HUES48 (cell line): ENCODE measurements at regions not wholly inside any gene's neighbourhood (a gene's known extent, or its start where the extent isn't known, plus 50 kb on each side); places are given as distances from the start of the nearest gene placed in this dataset.

Source experiments
- H3K27ac ChIP-seq: one replicate; pipeline ENCODE4 v1.7.0; 2013; ENCODE audit warnings: low read depth, low read length, inconsistent platforms
- H3K27me3 ChIP-seq: 2 replicates; pipeline ENCODE4 v1.6.1; 2013; ENCODE audit warnings: mild to moderate bottlenecking, low read length; ENCODE audit not compliant: control insufficient read depth, insufficient read depth
- H3K36me3 ChIP-seq: 2 replicates; pipeline ENCODE4 v1.6.1; 2013; ENCODE audit warnings: low read length; ENCODE audit not compliant: control insufficient read depth, insufficient read depth
- H3K4me1 ChIP-seq: 2 replicates; pipeline ENCODE4 v1.6.1; 2013; ENCODE audit warnings: mild to moderate bottlenecking, low read length; ENCODE audit not compliant: control insufficient read depth, insufficient read depth
- H3K4me3 ChIP-seq: 2 replicates; pipeline ENCODE4 v1.5.1; 2013; ENCODE audit warnings: mild to moderate bottlenecking, low read depth, low read length
- H3K9ac ChIP-seq: 2 replicates; pipeline ENCODE4 v1.6.1; 2013; ENCODE audit warnings: mild to moderate bottlenecking, low read depth, low read length, moderate library complexity
- H3K9me3 ChIP-seq: 2 replicates; pipeline ENCODE4 v1.6.1; 2013; ENCODE audit warnings: low read length; ENCODE audit not compliant: control insufficient read depth, insufficient read depth

DNA sequence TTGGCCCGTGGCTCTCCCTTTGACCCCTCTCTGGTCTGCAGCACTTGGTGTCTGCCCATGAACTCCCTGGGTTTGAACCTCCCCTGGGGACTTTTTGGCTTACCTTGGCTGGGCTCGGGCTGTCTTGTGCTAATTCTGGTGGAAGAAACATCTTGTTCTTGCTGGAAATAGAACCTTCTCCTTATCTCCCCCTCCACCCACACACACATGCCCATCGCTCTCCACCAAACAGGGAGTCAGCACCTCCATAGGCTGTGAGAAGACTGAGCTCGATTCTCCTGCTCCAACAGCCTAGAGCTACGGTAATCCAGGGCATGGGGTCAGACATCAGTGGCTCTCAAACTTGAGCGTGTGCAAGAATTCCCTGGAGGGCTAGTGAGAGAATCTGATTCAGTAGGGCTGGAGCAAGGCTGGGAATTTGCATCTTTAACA, 114.4 kb upstream of the SLC22A23 start:
- H3K9me3 ChIP-seq: no peaks in the 10 kb centered on the region
- H3K27me3 ChIP-seq: no peaks in the 10 kb centered on the region

DNA sequence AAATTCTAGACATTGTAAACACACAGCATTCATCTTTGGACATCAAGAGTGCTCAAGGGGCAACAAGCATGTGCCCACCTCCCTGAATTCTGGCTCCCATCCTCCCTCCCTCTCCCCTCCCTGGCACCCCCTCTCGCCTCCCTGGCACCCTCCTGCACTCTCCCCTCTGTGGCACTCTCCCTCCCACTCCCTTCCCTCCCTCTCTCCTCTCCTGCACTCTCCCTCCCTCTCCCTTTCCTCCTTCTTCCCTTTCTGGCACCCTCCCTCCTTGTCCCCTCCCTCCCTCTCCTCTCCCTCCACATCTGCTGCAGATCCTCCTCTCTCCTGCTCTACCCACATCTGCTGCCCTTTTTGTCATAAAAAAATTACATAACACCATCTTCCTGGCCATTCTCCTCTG, 113.0 kb upstream of the SLC22A23 start:
- Histone ChIP-seq H3K36me3 (no peaks in the 10 kb centered on the region), H3K9me3 (no peaks in the 10 kb centered on the region), H3K4me1 (0 out of 2 replicates have a peak, but pooled peaks cover 3% of the 10 kb centered on the region), H3K9ac (no peak overlapping the region), H3K27ac (no peak overlapping the region), H3K27me3 (no peaks in the 10 kb centered on the region), H3K4me3 (no peak overlapping the region)

More for the DNA sequence above, 114.4 kb upstream of the SLC22A23 start:
- H3K4me1 ChIP-seq: 0 out of 2 replicates have a peak, but pooled peaks cover 3% of the 10 kb centered on the region
- no peaks in the 10 kb centered on the region for H3K36me3 ChIP-seq
- no peak overlapping the region for H3K4me3 ChIP-seq
- H3K9ac ChIP-seq: no peak overlapping the region
- H3K27ac ChIP-seq: no peak overlapping the region

DNA sequence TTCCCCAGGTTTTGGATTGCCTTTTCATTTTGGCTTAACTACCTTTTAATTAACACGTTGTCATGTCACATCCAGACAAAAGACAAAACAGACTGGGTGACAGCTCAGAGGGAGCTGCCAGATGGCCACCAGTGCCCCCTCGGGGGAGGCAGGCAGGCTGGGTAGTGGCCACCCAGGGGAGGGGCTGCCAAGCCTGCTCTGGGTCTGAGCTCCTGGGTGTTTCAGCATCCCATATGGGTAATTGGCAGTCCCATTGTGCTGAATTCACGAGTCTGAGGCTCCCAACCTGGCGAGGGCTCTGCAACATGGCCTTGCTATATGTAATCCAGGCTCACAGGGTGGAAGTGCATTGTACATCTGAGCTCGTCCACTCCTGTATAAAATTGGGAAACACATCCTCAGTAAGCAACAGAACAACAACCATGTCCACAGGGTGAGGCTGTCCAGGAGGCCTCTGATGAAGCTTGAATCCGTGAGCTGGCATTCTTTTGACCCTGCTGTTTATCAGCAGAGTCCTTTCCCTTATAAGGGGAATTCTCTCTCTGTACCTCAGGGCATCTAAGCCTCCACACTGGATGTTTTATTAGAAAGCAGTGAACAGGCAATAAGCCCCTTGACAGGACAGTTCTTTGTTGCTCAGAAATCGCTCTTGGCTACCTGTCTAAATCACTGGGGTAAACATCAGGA, 111.7 kb upstream of the SLC22A23 start:
- H3K36me3 ChIP-seq: no peaks in the 10 kb centered on the region
- H3K4me3 ChIP-seq: no peak overlapping the region
- H3K4me1 ChIP-seq: 0 out of 2 replicates have a peak, but pooled peaks cover 3% of the 10 kb centered on the region
- H3K27ac ChIP-seq: no peak overlapping the region
- no peaks in the 10 kb centered on the region for H3K27me3 ChIP-seq
- no peak overlapping the region for H3K9ac ChIP-seq
- H3K9me3 ChIP-seq: no peaks in the 10 kb centered on the region

DNA sequence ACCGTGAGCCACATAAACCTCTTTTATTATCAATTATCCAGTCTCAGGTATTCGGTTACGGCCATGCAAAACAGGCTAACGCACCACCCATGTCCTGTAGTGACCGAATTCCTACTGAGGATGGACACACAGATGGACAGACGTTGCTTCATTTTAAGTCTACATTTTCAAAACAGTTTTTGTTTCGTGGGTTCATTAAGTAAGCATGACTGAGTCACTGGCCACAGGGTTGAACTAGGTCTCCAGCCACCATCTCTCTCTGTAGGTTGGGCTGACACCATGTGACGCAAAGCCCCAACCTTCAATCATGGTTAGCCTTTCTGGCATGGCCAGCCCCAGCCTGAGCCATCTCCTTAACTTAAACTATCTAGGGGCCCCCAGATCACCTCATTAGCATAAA, 110.0 kb upstream of the SLC22A23 start:
- no peak overlapping the region for H3K9ac ChIP-seq
- H3K4me3 ChIP-seq: no peak overlapping the region
- no peaks in the 10 kb centered on the region for H3K27me3 ChIP-seq
- no peaks in the 10 kb centered on the region for H3K9me3 ChIP-seq
- H3K4me1 ChIP-seq: 0 out of 2 replicates have a peak, but pooled peaks cover 3% of the 10 kb centered on the region
- H3K36me3 ChIP-seq: no peaks in the 10 kb centered on the region
- H3K27ac ChIP-seq: no peak overlapping the region

DNA sequence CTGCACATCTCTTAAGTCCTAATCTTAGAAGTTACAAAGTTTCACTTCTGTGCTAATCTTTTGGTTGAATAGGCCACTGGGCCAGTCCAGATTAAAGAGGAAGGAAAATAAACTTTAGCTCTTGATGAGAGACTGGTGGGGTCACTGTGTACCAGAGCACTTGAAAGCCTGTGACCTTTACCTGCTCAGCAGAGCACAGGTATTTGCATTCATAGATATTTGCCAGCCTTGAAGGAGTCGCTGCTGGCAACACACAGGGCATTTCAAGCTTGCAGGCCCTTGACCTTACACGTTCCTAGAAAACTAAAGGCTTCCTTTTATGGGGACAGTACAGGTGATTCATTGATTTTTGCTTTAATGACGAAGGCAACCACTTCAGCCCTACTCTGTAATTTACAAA, 108.4 kb upstream of the SLC22A23 start:
- H3K9me3 ChIP-seq: no peaks in the 10 kb centered on the region
- H3K4me1 ChIP-seq: 0 out of 2 replicates have a peak, but pooled peaks cover 9% of the 10 kb centered on the region
- H3K4me3 ChIP-seq: no peak overlapping the region
- no peak overlapping the region for H3K27ac ChIP-seq
- no peaks in the 10 kb centered on the region for H3K27me3 ChIP-seq
- H3K36me3 ChIP-seq: no peaks in the 10 kb centered on the region
- H3K9ac ChIP-seq: no peak overlapping the region

DNA sequence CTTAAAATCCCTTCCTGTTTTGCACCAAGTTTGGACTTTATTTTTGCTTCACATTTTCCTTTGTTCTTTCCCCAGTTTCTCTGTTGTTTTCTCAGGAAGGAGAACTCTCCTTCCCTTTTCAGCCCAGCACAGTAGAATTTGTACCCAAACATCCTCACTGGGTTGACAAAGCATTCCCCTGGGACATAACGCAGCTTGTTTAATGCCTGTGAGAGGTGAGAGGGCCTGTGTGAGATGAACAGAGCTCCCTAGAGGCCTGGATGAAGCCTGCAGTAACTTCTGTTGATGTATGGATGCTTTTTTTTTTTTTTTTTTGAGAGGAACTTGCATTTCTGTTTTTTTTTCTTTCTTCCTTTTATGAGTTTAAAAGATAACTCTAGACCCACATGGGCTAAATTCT, 104.9 kb upstream of the SLC22A23 start:
- H3K27me3 ChIP-seq: no peaks in the 10 kb centered on the region; the same call in 1 of the 2 replicates

DNA sequence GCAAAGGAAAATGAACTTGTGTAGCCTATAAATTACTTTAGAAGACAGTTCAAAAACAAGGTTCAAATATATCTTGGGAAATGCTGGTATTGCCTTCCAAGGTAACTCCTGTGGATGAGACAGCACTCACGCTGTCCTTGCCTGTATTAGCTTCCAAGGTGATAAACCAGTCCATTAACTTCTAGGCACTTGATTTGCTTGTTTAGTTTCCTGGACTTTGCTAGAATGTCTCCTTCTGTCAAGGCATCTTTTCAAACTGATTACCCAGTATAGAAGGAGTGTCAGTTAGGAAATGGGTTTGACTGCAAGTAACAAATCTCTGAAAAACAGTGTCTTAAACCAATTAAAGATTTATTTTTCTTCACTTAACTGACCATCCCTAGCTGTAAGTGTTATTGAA, 103.4 kb upstream of the SLC22A23 start:
- Histone ChIP-seq H3K27ac (no peak overlapping the region), H3K9me3 (no peaks in the 10 kb centered on the region), H3K4me1 (0 out of 2 replicates have a peak, but pooled peaks cover 5% of the 10 kb centered on the region), H3K36me3 (no peaks in the 10 kb centered on the region), H3K27me3 (no peaks in the 10 kb centered on the region; the same call in 1 of the 2 replicates), H3K4me3 (no peak overlapping the region), H3K9ac (no peak overlapping the region)

More for the DNA sequence above, 104.9 kb upstream of the SLC22A23 start:
- Histone ChIP-seq H3K36me3 (no peaks in the 10 kb centered on the region), H3K4me1 (0 out of 2 replicates have a peak, but pooled peaks cover 5% of the 10 kb centered on the region), H3K9me3 (no peaks in the 10 kb centered on the region), H3K4me3 (no peak overlapping the region), H3K27ac (no peak overlapping the region), H3K9ac (no peak overlapping the region)

DNA sequence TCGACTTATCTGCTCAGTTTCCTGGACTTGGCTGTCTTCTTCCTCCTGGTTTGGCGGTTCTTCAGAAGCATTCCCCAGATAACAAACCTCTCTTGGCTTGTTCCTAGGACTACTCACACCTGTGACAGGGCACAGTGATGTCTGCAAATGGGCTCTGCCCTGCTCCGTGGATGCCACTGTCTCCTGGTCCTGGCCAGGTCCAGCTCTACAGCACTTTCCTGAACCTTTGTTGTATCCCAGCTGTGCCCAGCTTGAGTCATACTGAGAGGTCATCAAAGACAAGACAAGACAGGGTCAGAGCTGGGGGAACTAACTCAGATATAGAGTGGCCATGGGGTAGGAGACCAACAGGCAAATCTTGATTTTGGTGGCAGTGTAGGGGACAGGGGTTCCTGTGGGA, 102.7 kb upstream of the SLC22A23 start:
- Histone ChIP-seq H3K9ac (no peak overlapping the region), H3K4me1 (0 out of 2 replicates have a peak, but pooled peaks cover 5% of the 10 kb centered on the region), H3K36me3 (no peaks in the 10 kb centered on the region), H3K4me3 (no peak overlapping the region), H3K27ac (no peak overlapping the region), H3K27me3 (no peaks in the 10 kb centered on the region; the same call in 1 of the 2 replicates), H3K9me3 (no peaks in the 10 kb centered on the region)

DNA sequence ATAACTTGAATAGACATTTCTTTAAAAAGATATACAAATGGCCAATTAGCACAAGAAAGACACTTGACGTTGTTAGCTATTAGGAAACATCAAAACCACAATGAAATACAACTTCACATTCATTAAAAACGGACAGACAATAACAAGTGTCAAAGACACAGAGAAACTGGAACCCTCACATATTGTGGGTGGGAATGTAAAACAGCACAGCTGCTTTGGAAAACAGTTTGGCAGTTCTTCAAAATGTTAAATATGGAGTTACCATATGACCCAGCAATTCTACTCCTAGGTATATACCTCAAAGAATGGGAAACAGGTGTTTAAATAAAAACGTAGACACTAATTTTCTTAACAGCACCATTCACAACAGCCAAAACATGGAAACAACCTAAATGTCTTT, 100.5 kb upstream of the SLC22A23 start:
- Histone ChIP-seq H3K9ac (no peak overlapping the region), H3K4me1 (0 out of 2 replicates have a peak, but pooled peaks cover 5% of the 10 kb centered on the region), H3K27ac (no peak overlapping the region), H3K27me3 (no peaks in the 10 kb centered on the region; the same call in 1 of the 2 replicates), H3K9me3 (no peaks in the 10 kb centered on the region), H3K4me3 (no peak overlapping the region), H3K36me3 (no peaks in the 10 kb centered on the region)

DNA sequence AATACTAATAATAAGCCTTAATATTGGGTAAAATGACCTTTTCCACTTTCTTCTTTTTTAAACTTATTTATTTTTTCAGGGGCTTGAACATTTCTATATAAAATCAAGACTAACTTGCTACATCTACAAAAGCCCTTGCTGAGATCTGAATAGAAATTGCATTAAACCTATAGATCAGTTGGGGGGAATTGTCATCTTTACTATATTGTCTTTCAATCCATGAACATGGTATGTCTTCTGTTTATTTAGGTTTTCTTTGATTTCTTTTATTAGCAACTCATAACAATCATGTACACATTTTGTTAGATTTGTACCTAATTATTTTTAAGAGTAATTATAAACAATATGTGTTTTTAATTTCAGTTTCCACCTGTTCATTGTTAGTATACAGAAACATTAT, 96.4 kb upstream of the SLC22A23 start:
- no peaks in the 10 kb centered on the region for H3K9me3 ChIP-seq
- H3K36me3 ChIP-seq: no peaks in the 10 kb centered on the region
- no peaks in the 10 kb centered on the region for H3K4me1 ChIP-seq
- no peaks in the 10 kb centered on the region for H3K27me3 ChIP-seq
- no peak overlapping the region for H3K4me3 ChIP-seq
- H3K27ac ChIP-seq: no peak overlapping the region
- no peak overlapping the region for H3K9ac ChIP-seq

DNA sequence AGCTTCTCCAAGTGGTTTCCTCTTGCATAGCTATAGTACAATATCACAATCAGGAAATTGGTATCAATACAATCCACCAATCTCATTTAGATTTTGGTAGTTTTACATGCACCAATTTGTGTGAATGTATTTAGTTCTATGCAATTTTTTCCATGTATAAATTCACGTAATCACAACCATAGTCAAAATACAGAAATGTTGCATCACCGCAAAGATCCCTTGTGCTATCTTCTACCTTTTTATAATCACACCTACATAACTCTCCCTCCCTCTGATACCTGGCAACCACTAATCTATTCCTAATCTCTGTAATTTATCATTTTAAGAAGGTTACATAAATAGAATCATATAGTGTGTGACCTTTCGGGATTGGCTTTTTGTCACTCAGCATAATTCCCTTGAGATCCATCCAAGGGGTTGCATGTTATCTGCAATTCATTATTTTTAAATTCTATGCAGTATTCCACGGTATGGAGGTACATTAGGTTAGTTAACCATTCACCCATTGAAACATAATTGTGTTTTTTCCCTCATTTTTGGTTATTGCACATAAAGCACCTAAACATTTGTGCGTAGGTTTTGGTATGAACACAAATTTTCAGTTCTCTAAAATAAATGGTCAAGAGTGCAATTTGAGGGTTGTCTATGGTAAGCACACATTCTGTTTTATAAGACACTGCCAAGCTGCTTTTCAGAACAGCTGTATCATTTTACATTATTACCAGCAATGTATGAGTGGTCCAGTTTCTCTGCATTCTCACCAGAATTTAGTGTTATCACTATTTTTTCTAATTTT, 95.1 kb upstream of the SLC22A23 start:
- H3K27ac ChIP-seq: no peak overlapping the region
- no peaks in the 10 kb centered on the region for H3K9me3 ChIP-seq
- no peak overlapping the region for H3K4me3 ChIP-seq
- no peaks in the 10 kb centered on the region for H3K36me3 ChIP-seq
- H3K9ac ChIP-seq: no peak overlapping the region
- no peaks in the 10 kb centered on the region for H3K4me1 ChIP-seq
- no peaks in the 10 kb centered on the region for H3K27me3 ChIP-seq
